ENCODE measurements at regions not wholly inside any gene's neighbourhood (a gene's known extent, or its start where the extent isn't known, plus 50 kb on each side); places are given as distances from the start of the nearest gene placed in this dataset.

GRCh38 chr6:137365707-137366437, 128.3 kb downstream of the OLIG3 start:
- no peak overlapping the region for H3K9ac ChIP-seq (ENCODE audit: low read length)
- H3K4me1 ChIP-seq (ENCODE audit: control insufficient read depth, insufficient read depth, low read length): no peaks in the 10 kb centered on the region

GRCh38 chr6:137363805-137364138, 130.4 kb downstream of the OLIG3 start:
- Histone ChIP-seq H3K4me1 (ENCODE audit: control insufficient read depth, insufficient read depth, low read length) (no peaks in the 10 kb centered on the region), H3K27me3 (ENCODE audit: control insufficient read depth, insufficient read depth, low read length) (no peaks in the 10 kb centered on the region), H3K9ac (ENCODE audit: low read length) (no peak overlapping the region), H3K9me3 (ENCODE audit: control insufficient read depth, low read length) (no peaks in the 10 kb centered on the region), H3K36me3 (ENCODE audit: control insufficient read depth, insufficient read depth, low read length) (no peaks in the 10 kb centered on the region), H3K4me3 (ENCODE audit: low read length) (no peak overlapping the region)

More at GRCh38 chr6:137365707-137366437, 128.3 kb downstream of the OLIG3 start:
- no peaks in the 10 kb centered on the region for H3K36me3 ChIP-seq (ENCODE audit: control insufficient read depth, insufficient read depth, low read length)
- H3K9me3 ChIP-seq (ENCODE audit: control insufficient read depth, low read length): no peaks in the 10 kb centered on the region
- no peak overlapping the region for H3K4me3 ChIP-seq (ENCODE audit: low read length)
- H3K27me3 ChIP-seq (ENCODE audit: control insufficient read depth, insufficient read depth, low read length): no peaks in the 10 kb centered on the region

- no peaks in the 10 kb centered on the region for H3K27me3 ChIP-seq (ENCODE audit: control insufficient read depth, insufficient read depth, low read length)
- no peaks in the 10 kb centered on the region for H3K4me1 ChIP-seq (ENCODE audit: control insufficient read depth, insufficient read depth, low read length)
- no peaks in the 10 kb centered on the region for H3K9me3 ChIP-seq (ENCODE audit: control insufficient read depth, low read length)
- H3K4me3 ChIP-seq (ENCODE audit: low read length): no peak overlapping the region
- H3K9ac ChIP-seq (ENCODE audit: low read length): no peak overlapping the region
- no peaks in the 10 kb centered on the region for H3K36me3 ChIP-seq (ENCODE audit: control insufficient read depth, insufficient read depth, low read length)
These were observed 131.1 kb downstream of the OLIG3 start for GRCh38 chr6:137362878-137363804.

- H3K9me3 ChIP-seq (ENCODE audit: control insufficient read depth, low read length): no peaks in the 10 kb centered on the region
- no peak overlapping the region for H3K9ac ChIP-seq (ENCODE audit: low read length)
- H3K36me3 ChIP-seq (ENCODE audit: control insufficient read depth, insufficient read depth, low read length): no peaks in the 10 kb centered on the region
- no peak overlapping the region for H3K4me3 ChIP-seq (ENCODE audit: low read length)
- no peaks in the 10 kb centered on the region for H3K27me3 ChIP-seq (ENCODE audit: control insufficient read depth, insufficient read depth, low read length)
- H3K4me1 ChIP-seq (ENCODE audit: control insufficient read depth, insufficient read depth, low read length): no peaks in the 10 kb centered on the region
These were observed 132.5 kb downstream of the OLIG3 start for GRCh38 chr6:137361701-137362100.

- Histone ChIP-seq H3K27me3 (ENCODE audit: control insufficient read depth, insufficient read depth, low read length) (no peaks in the 10 kb centered on the region), H3K9me3 (ENCODE audit: control insufficient read depth, low read length) (no peaks in the 10 kb centered on the region), H3K4me1 (ENCODE audit: control insufficient read depth, insufficient read depth, low read length) (no peaks in the 10 kb centered on the region)
These were observed 135.9 kb downstream of the OLIG3 start for GRCh38 chr6:137358273-137358672.

GRCh38 chr6:137357948-137358266, 136.3 kb downstream of the OLIG3 start:
- H3K36me3 ChIP-seq (ENCODE audit: control insufficient read depth, insufficient read depth, low read length): no peaks in the 10 kb centered on the region
- H3K4me1 ChIP-seq (ENCODE audit: control insufficient read depth, insufficient read depth, low read length): no peaks in the 10 kb centered on the region
- no peak overlapping the region for H3K4me3 ChIP-seq (ENCODE audit: low read length)
- H3K27me3 ChIP-seq (ENCODE audit: control insufficient read depth, insufficient read depth, low read length): no peaks in the 10 kb centered on the region
- no peaks in the 10 kb centered on the region for H3K9me3 ChIP-seq (ENCODE audit: control insufficient read depth, low read length)
- H3K9ac ChIP-seq (ENCODE audit: low read length): no peak overlapping the region

More at GRCh38 chr6:137358273-137358672, 135.9 kb downstream of the OLIG3 start:
- H3K36me3 ChIP-seq (ENCODE audit: control insufficient read depth, insufficient read depth, low read length): no peaks in the 10 kb centered on the region
- H3K4me3 ChIP-seq (ENCODE audit: low read length): no peak overlapping the region
- H3K9ac ChIP-seq (ENCODE audit: low read length): no peak overlapping the region

- H3K9me3 ChIP-seq (ENCODE audit: control insufficient read depth, low read length): no peaks in the 10 kb centered on the region
- H3K4me3 ChIP-seq (ENCODE audit: low read length): no peak overlapping the region
- H3K27me3 ChIP-seq (ENCODE audit: control insufficient read depth, insufficient read depth, low read length): no peaks in the 10 kb centered on the region
- no peaks in the 10 kb centered on the region for H3K36me3 ChIP-seq (ENCODE audit: control insufficient read depth, insufficient read depth, low read length)
- no peak overlapping the region for H3K9ac ChIP-seq (ENCODE audit: low read length)
- H3K4me1 ChIP-seq (ENCODE audit: control insufficient read depth, insufficient read depth, low read length): no peaks in the 10 kb centered on the region
These were observed 136.8 kb downstream of the OLIG3 start for GRCh38 chr6:137357263-137357947.

GRCh38 chr6:137353842-137354397, 134.7 kb upstream of the IFNGR1 start:
- Histone ChIP-seq H3K4me3 (ENCODE audit: low read length) (no peak overlapping the region), H3K9ac (ENCODE audit: low read length) (no peak overlapping the region), H3K4me1 (ENCODE audit: control insufficient read depth, insufficient read depth, low read length) (no peaks in the 10 kb centered on the region), H3K9me3 (ENCODE audit: control insufficient read depth, low read length) (no peaks in the 10 kb centered on the region), H3K36me3 (ENCODE audit: control insufficient read depth, insufficient read depth, low read length) (no peaks in the 10 kb centered on the region), H3K27me3 (ENCODE audit: control insufficient read depth, insufficient read depth, low read length) (no peaks in the 10 kb centered on the region)

GRCh38 chr6:137353346-137353745, 134.2 kb upstream of the IFNGR1 start:
- Histone ChIP-seq H3K9ac (ENCODE audit: low read length) (no peak overlapping the region), H3K36me3 (ENCODE audit: control insufficient read depth, insufficient read depth, low read length) (no peaks in the 10 kb centered on the region), H3K4me3 (ENCODE audit: low read length) (no peak overlapping the region), H3K9me3 (ENCODE audit: control insufficient read depth, low read length) (no peaks in the 10 kb centered on the region), H3K4me1 (ENCODE audit: control insufficient read depth, insufficient read depth, low read length) (no peaks in the 10 kb centered on the region), H3K27me3 (ENCODE audit: control insufficient read depth, insufficient read depth, low read length) (no peaks in the 10 kb centered on the region)

- Histone ChIP-seq H3K9me3 (ENCODE audit: control insufficient read depth, low read length) (no peaks in the 10 kb centered on the region), H3K9ac (ENCODE audit: low read length) (no peak overlapping the region), H3K4me1 (ENCODE audit: control insufficient read depth, insufficient read depth, low read length) (no peaks in the 10 kb centered on the region), H3K27me3 (ENCODE audit: control insufficient read depth, insufficient read depth, low read length) (no peaks in the 10 kb centered on the region), H3K4me3 (ENCODE audit: low read length) (no peak overlapping the region), H3K36me3 (ENCODE audit: control insufficient read depth, insufficient read depth, low read length) (no peaks in the 10 kb centered on the region)
These were observed 133.7 kb upstream of the IFNGR1 start for GRCh38 chr6:137352859-137353258.

- Histone ChIP-seq H3K9me3 (ENCODE audit: control insufficient read depth, low read length) (no peaks in the 10 kb centered on the region), H3K4me3 (ENCODE audit: low read length) (no peak overlapping the region), H3K9ac (ENCODE audit: low read length) (no peak overlapping the region), H3K4me1 (ENCODE audit: control insufficient read depth, insufficient read depth, low read length) (no peaks in the 10 kb centered on the region), H3K36me3 (ENCODE audit: control insufficient read depth, insufficient read depth, low read length) (no peaks in the 10 kb centered on the region), H3K27me3 (ENCODE audit: control insufficient read depth, insufficient read depth, low read length) (no peaks in the 10 kb centered on the region)
These were observed 132.7 kb upstream of the IFNGR1 start for GRCh38 chr6:137351890-137352289.

GRCh38 chr6:137350857-137351256, 131.7 kb upstream of the IFNGR1 start:
- Histone ChIP-seq H3K9me3 (ENCODE audit: control insufficient read depth, low read length) (no peaks in the 10 kb centered on the region), H3K9ac (ENCODE audit: low read length) (no peak overlapping the region), H3K4me1 (ENCODE audit: control insufficient read depth, insufficient read depth, low read length) (no peaks in the 10 kb centered on the region), H3K36me3 (ENCODE audit: control insufficient read depth, insufficient read depth, low read length) (no peaks in the 10 kb centered on the region), H3K4me3 (ENCODE audit: low read length) (no peak overlapping the region), H3K27me3 (ENCODE audit: control insufficient read depth, insufficient read depth, low read length) (no peaks in the 10 kb centered on the region)

Measured in mucosa of stomach (tissue), 1 donor.